SJCRH30 (cell line): ENCODE measurements at regions not wholly inside any gene's neighbourhood (a gene's known extent, or its start where the extent isn't known, plus 50 kb on each side); places are given as distances from the start of the nearest gene placed in this dataset.
A peak's percentile ranks its signal among the peaks of the same experiment; 100 is the strongest.

Experiments used
- DNase-seq, 2 experiments: peaks; one replicate each; pipeline ENCODE4 v3.0.0-alpha.2; 2015 to 2020
- H3K27ac ChIP-seq: fragments of 250-450 bp; sonication (Bioruptor Pico); 2 replicates; pipeline ENCODE4 v1.5.1; 2020; ENCODE audit warnings: mild to moderate bottlenecking, moderate library complexity
- H3K27me3 ChIP-seq: fragments of 250-450 bp; sonication (Bioruptor Pico); 2 replicates; pipeline ENCODE4 v1.5.1; 2020; ENCODE audit warnings: mild to moderate bottlenecking, moderate library complexity
- H3K36me3 ChIP-seq: fragments of 250-450 bp; sonication (Bioruptor Pico); 2 replicates; pipeline ENCODE4 v1.5.1; 2020; ENCODE audit warnings: mild to moderate bottlenecking, moderate library complexity
- H3K4me1 ChIP-seq: fragments of 250-450 bp; sonication (Bioruptor Pico); 2 replicates; pipeline ENCODE4 v1.5.1; 2020; ENCODE audit warnings: mild to moderate bottlenecking, moderate library complexity
- H3K4me3 ChIP-seq: fragments of 250-450 bp; sonication (Bioruptor Pico); 2 replicates; pipeline ENCODE4 v1.5.1; 2020; ENCODE audit warnings: mild to moderate bottlenecking, moderate library complexity
- H3K9me3 ChIP-seq: fragments of 250-450 bp; sonication (Bioruptor Pico); replicated peaks from 2 replicates; pipeline ENCODE4 v1.5.1; 2020; ENCODE audit warnings: mild to moderate bottlenecking, moderate library complexity

DNA sequence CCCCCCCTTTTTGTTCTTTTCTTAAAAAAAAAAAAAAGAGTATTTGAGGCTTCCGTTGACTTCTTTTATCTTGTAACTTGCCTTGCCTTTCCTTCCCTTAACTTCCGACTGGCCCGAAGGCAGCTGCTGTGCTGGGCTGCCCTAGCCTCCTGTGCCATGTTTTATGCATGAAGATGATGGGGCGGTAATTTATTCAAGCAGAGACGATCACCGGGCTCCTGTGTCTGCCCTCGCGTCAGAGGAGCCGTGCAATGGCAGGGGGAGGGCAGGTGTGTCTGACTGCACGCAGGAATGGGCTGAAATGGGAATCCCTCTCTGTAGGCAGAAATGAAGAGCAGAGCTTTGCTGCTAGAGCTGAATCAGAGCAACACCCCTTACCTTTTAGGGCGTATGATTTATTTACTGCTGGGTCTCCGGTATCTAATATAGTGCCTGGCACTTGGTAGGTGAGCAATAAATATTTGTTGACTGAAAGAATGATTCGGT lies 106.3 kb upstream of the RIPOR2 start:
- H3K27ac ChIP-seq: no peak overlapping the region
- no peaks in the 10 kb centered on the region for H3K4me1 ChIP-seq
- H3K9me3 ChIP-seq: no peaks in the 10 kb centered on the region
- no peak overlapping the region for H3K4me3 ChIP-seq
- no peaks in the 10 kb centered on the region for H3K27me3 ChIP-seq
- no peaks in the 10 kb centered on the region for H3K36me3 ChIP-seq
- no peak for DNase-seq

DNA sequence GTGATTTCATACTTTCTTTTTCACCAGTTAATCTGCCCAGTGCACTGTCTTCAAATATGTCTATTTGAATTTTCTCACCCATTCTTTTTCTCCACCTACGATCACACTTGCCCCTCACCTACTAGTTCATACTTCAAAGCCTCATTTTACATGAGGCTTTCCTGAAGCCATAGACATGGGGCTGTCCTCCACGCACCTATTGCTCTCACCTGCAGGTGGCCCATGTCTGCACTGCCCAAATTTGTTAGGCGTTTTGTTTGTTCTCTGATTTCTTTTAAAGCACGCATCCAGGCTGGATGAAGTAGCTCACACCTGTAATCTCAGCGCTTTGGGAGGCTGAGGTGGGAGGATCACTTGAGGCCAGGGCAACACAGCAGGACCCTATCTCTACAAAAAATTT lies 106.8 kb upstream of the RIPOR2 start:
- H3K4me3 ChIP-seq: no peak overlapping the region
- H3K9me3 ChIP-seq: no peaks in the 10 kb centered on the region
- no peaks in the 10 kb centered on the region for H3K4me1 ChIP-seq
- H3K27ac ChIP-seq: no peak overlapping the region
- no peaks in the 10 kb centered on the region for H3K27me3 ChIP-seq
- no peaks in the 10 kb centered on the region for H3K36me3 ChIP-seq
- no peak for DNase-seq

DNA sequence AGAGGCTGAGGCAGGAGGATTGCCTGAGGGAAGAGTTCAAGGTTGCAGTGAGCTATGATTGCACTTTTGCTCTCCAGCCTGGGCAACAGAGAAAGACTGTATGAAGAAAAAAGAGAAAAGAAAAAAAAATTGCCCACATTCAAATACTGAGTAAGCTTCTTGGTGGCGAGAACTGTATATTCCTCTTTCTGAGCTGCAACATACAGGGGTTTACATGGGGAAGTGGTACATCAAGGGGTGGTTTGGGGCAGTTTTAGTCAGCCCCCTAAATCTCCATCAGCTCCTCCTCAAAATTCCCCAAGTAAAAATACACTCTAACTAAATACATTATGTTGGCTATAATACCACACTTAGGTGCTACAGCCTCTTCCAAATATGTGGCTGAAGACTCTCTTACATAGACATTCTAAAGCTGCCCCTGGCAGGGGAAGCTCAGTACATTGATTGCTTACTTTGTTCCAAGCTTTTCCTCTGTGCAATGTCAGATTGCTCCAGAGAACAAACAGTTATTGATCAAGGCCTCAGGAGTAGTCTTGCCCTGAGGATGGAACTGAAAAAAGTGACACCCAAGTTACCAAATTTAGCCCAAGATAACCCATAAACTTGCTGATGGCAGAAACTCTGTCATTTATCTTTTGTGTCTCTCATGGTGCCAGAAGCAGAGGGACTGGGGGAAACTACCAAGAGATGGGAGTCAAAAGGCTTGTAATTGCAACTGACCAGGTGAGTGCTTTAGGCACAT lies 107.4 kb upstream of the RIPOR2 start:
- Histone ChIP-seq H3K36me3 (no peaks in the 10 kb centered on the region), H3K27ac (no peak overlapping the region), H3K4me3 (no peak overlapping the region), H3K9me3 (no peaks in the 10 kb centered on the region), H3K27me3 (no peaks in the 10 kb centered on the region), H3K4me1 (no peaks in the 10 kb centered on the region)
- no peak for DNase-seq

DNA sequence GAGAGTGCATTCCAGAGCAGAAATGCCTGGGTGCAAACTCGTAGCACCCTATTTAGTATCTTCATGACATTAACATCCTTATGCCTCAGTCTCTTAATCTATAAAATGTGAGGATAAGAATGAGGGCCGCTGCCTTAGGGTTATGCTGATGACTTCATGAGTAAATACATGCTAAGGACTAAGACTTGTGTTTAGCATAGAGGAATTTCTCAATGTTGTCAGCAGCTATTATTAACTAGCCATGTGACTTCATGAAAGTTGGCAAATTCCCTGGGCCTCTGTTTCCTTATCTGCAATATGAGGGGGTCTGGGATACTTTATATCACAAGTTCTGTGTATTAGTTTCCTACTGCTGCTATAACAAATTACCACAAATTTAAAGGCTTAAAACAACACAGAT lies 108.1 kb upstream of the RIPOR2 start:
- no peak overlapping the region for H3K27ac ChIP-seq
- no peaks in the 10 kb centered on the region for H3K36me3 ChIP-seq
- no peaks in the 10 kb centered on the region for H3K9me3 ChIP-seq
- no peak overlapping the region for H3K4me3 ChIP-seq
- no peaks in the 10 kb centered on the region for H3K27me3 ChIP-seq
- no peak for DNase-seq
- H3K4me1 ChIP-seq: no peaks in the 10 kb centered on the region

DNA sequence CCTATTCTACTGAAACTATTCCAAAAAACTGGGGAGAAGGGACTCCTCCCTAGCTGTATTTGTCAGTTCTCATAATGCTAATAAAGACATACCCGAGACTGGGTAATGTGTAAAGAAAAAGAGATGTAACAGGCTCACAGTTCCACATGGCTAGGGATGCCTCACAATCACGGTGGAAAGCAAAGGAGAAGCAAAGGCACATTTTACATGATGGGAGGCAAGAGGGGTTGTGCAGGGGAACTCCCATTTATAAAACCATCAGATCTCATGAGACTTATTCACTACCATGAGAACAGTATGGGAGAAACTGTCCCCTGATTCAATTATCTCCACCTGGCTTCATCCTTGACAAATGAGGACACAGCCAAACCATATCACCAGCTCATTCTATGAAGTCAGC lies 111.2 kb upstream of the RIPOR2 start:
- no peak overlapping the region for H3K4me3 ChIP-seq
- no peaks in the 10 kb centered on the region for H3K36me3 ChIP-seq
- no peaks in the 10 kb centered on the region for H3K27me3 ChIP-seq
- H3K4me1 ChIP-seq: no peaks in the 10 kb centered on the region
- H3K9me3 ChIP-seq: no peaks in the 10 kb centered on the region
- no peak overlapping the region for H3K27ac ChIP-seq
- DNase-seq: no peak

DNA sequence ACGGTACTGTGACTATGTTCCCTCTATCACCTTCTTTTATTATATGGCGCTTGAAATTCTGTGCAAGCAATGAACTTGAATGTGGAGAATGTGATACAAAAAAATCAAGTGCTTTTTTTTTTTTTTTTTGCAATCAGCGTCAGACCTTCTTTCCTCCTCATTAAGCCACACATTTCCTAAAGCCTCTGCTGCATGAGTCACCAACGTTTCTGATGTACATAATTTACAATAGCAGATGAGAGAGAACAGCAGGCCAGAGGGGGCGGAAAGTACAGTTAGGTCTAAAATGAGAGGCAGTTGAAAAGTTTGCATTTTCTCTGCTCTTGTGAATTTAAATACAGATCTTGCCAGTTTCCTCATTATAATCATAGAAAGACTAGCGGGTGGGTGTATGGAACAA lies 114.6 kb upstream of the RIPOR2 start:
- H3K4me1 ChIP-seq: no peaks in the 10 kb centered on the region
- no peaks in the 10 kb centered on the region for H3K36me3 ChIP-seq
- H3K9me3 ChIP-seq: no peaks in the 10 kb centered on the region
- no peak overlapping the region for H3K4me3 ChIP-seq
- H3K27me3 ChIP-seq: no peaks in the 10 kb centered on the region
- DNase-seq: peak in 1 of 2 experiments; percentile 14
- H3K27ac ChIP-seq: no peak overlapping the region

DNA sequence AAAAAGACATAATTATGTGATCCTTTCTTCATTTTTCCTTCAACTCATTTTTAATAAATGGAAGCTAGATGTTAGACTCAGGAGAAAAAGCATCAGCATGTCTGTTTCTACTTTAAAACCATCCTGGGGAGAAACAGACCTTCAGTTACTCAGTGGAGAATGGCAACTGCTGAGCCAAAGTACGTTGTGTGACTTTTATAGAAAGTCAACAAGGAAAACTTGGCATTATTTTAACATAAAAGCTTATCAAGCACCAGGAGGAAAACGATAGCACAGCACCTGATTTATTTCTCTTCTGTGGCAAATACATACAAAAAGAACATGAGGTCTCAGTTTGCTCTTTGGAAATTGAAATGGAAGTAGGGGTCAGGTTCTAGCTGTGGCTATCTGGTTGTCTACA lies 115.3 kb upstream of the RIPOR2 start:
- no peaks in the 10 kb centered on the region for H3K27me3 ChIP-seq
- H3K4me3 ChIP-seq: no peak overlapping the region
- no peaks in the 10 kb centered on the region for H3K36me3 ChIP-seq
- DNase-seq: no peak
- no peak overlapping the region for H3K27ac ChIP-seq
- H3K4me1 ChIP-seq: no peaks in the 10 kb centered on the region
- H3K9me3 ChIP-seq: no peaks in the 10 kb centered on the region

DNA sequence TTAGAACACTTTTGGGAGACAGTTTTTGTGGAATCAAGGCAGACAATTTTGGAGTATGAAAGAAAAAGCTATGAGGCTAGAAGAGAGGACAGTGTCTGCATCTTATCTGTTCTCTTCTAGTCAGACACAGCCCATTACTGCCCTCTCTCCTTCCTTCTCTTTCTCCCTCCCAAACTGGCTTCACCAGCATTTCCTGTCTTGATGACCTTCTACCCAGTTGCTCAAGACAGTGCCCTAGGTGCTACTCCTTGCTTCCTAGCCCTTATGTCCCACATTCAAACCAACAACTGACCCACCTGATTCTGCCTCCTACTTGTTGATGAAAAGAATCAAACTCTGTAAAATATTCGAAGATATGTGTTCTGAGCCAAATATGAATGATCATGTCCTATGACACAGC lies 116.4 kb upstream of the RIPOR2 start:
- no peak overlapping the region for H3K27ac ChIP-seq

DNA sequence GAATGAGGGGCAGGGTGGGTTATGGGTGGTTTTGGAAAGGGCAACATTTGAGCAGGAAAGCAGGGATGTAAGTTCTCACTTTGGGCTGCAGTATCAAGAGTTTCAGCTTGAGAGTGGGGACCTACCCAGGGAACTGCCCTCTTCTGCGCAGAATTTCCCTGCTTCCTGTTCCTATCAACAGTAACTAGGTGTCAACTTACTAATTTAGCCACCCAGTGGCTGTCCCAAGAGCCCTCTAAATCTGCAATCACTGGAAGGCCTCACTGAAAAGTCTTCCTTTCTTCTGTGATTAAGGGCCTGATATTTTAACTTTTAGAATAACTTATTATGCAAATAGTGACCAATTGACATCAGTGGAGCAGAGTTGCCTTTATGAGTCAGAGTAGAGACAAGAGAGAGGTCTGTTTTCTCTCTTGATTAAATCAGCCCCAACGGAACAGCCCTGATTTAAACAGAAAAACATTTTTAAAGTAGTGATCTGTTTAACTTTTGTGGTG lies 118.2 kb upstream of the RIPOR2 start:
- Histone ChIP-seq H3K27ac (no peak overlapping the region), H3K4me3 (no peak overlapping the region)
- DNase-seq: no peak

More for the DNA sequence above, 116.4 kb upstream of the RIPOR2 start:
- no peak for DNase-seq
- Histone ChIP-seq H3K4me1 (no peaks in the 10 kb centered on the region), H3K36me3 (no peaks in the 10 kb centered on the region), H3K4me3 (no peak overlapping the region), H3K9me3 (no peaks in the 10 kb centered on the region), H3K27me3 (no peaks in the 10 kb centered on the region)

DNA sequence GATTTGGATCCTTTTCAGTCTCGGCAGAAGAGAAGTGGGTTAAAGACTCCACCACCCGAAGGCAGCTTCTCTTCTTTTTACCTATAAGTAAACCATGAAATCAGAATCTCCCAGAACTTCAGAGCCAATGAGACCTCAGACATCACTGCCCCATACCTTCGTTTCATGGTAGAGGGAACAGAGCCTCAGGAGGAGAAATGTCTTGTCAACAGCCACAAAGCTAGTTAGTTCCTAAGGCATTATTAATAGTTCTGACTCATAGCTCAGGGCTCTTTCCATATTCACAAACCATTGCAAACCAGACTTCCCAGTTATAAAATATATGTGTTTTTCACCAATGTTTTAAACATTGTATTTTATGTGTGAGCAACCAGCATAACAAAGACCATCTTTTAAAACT lies 118.7 kb upstream of the RIPOR2 start:
- Histone ChIP-seq H3K9me3 (no peaks in the 10 kb centered on the region), H3K4me1 (no peaks in the 10 kb centered on the region), H3K4me3 (no peak overlapping the region), H3K27ac (no peak overlapping the region), H3K36me3 (no peaks in the 10 kb centered on the region), H3K27me3 (no peaks in the 10 kb centered on the region)
- DNase-seq: no peak

More for the DNA sequence above, 118.2 kb upstream of the RIPOR2 start:
- H3K36me3 ChIP-seq: no peaks in the 10 kb centered on the region
- H3K9me3 ChIP-seq: no peaks in the 10 kb centered on the region
- H3K4me1 ChIP-seq: no peaks in the 10 kb centered on the region
- no peaks in the 10 kb centered on the region for H3K27me3 ChIP-seq

DNA sequence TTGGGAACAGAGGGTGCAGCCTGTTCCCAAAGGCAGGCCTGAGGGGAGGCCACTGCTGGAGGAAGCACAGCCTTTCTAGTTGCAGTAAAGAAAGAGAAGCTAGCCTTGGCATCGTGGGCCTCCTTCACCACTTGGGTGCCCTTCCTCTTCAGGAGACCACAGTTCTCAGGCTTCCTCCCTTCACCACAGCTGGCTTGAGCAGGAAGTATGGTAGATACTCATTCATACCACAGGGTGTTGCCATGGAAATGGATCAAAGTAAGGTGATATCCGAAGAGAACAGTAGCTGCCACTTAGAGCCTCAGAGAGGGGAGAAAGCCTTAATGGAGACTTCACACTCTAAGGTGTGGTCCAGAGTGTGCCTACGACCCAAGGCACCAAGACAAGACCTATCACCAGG lies 120.4 kb upstream of the RIPOR2 start:
- Histone ChIP-seq H3K4me1 (no peaks in the 10 kb centered on the region), H3K27ac (no peak overlapping the region), H3K27me3 (no peaks in the 10 kb centered on the region), H3K9me3 (no peaks in the 10 kb centered on the region), H3K36me3 (no peaks in the 10 kb centered on the region), H3K4me3 (no peak overlapping the region)
- no peak for DNase-seq

DNA sequence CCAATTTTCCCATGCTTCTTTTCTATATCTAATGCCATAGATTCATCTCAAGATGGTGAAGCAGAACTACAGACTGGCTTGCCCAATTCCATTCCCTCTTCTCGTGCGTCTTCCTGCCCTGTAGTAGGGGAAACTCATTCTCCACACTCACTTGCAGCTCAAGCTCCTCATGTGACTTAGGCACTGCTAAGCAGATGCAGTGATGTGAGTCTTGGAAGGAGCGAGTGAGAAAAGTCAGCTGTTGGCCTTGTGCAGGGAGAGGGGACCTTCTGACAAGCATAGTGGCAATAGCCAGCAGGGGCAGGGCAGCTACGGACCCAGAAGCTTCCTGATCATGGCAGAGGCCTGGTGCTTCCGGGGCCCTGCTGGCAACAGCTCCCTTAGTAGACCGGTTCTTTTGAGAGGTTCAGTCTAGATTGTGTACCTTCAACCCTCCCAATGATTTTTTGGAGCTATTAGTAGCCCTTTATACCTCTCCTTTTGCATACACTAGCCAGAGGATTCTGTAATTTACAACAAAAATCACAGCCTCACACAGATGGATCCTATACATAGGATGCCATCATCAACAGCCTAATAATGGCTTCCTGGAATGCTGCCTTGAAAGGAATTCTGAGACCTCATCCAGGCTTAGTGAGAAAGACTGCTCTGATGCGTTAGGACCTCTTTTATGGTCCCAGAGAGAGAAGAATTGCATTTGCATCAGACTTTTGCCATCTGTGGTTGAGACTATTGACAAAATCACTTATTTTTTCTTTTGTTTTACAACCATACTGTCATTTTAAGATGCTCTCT lies 121.5 kb upstream of the RIPOR2 start:
- H3K27me3 ChIP-seq: no peaks in the 10 kb centered on the region
- H3K4me3 ChIP-seq: no peak overlapping the region
- H3K27ac ChIP-seq: no peak overlapping the region
- H3K36me3 ChIP-seq: no peaks in the 10 kb centered on the region
- no peak for DNase-seq
- no peaks in the 10 kb centered on the region for H3K9me3 ChIP-seq
- no peaks in the 10 kb centered on the region for H3K4me1 ChIP-seq

DNA sequence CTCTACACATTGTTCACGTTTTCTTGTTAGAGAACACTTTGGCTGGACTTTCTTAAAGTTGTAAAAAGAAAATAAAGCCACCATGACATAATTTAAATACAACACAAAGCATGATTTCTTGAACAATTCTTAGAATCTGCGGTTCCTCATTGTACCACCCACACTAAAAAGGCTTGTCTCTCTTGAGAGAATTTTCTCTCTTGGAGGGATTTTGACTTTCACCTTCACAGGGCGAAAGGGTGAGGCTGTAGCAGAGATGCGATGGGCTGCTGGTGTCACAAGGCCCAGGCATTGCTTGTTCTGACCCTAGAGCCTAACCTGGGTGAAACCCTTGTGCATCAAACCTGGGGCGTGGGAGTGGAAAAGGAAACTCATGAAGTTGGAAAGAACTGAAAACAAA lies 122.7 kb upstream of the RIPOR2 start:
- no peak for DNase-seq
- H3K9me3 ChIP-seq: no peaks in the 10 kb centered on the region
- no peak overlapping the region for H3K27ac ChIP-seq
- H3K36me3 ChIP-seq: no peaks in the 10 kb centered on the region
- no peaks in the 10 kb centered on the region for H3K27me3 ChIP-seq
- no peak overlapping the region for H3K4me3 ChIP-seq
- no peaks in the 10 kb centered on the region for H3K4me1 ChIP-seq

DNA sequence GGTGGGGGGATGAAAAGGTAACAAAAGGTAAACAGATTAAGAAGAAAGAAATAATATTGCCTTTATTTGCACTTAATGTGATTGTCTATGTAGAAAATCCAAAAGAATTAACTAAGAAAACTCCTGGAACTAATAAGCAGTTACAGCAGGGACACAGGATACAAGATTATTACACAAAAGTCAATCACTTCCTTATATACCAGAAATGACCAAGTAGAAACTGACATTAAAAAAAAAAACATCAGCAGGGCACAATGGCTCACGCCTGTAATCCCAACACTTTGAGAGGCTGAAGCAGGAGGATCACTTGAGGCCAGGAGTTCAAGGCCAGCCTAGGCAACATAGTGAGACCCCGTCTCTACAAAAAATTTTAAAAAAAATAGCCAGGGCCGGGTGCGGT lies 123.2 kb upstream of the RIPOR2 start:
- no peak for DNase-seq
- Histone ChIP-seq H3K27ac (no peak overlapping the region), H3K4me1 (no peaks in the 10 kb centered on the region), H3K9me3 (no peaks in the 10 kb centered on the region), H3K4me3 (no peak overlapping the region), H3K27me3 (no peaks in the 10 kb centered on the region), H3K36me3 (no peaks in the 10 kb centered on the region)

DNA sequence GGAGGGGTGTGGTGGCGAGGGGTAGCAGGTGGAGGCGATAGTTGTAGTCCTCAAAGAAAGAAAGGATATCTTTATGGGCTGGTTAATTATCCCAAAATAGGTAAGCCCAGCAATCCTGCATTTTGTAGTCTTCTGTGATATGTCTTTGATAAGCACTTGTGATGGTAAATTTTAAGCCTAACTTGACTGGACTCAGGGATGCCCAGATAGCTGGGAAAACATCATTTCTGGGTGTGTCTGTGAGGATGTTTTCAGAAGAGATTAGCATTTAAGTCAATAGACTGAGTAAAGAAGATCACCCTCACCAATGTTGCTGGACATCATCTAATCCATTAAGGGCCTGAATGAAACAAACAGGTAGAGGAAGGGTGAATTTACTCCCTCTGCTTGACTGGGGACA lies 124.8 kb upstream of the RIPOR2 start:
- no peak for DNase-seq
- Histone ChIP-seq H3K4me3 (no peak overlapping the region), H3K27me3 (no peaks in the 10 kb centered on the region), H3K9me3 (no peaks in the 10 kb centered on the region), H3K4me1 (no peaks in the 10 kb centered on the region), H3K27ac (no peak overlapping the region), H3K36me3 (no peaks in the 10 kb centered on the region)
